Dendritic cell treated with granulocyte-macrophage colony-stimulating factor and Interleukin-4, amounts not matched to agents 40 ng/mL and 50 ng/mL, for 4 days (primary cell): ENCODE measurements at regions not wholly inside any gene's neighbourhood (a gene's known extent, or its start where the extent isn't known, plus 50 kb on each side); places are given as distances from the start of the nearest gene placed in this dataset.

Experiments used
- H3K27ac Mint-ChIP-seq: one replicate; pipeline ENCODE4 v1.8.0; 2022; ENCODE audit warnings: mild to moderate bottlenecking, mixed read lengths
- H3K27me3 Mint-ChIP-seq: one replicate; pipeline ENCODE4 v1.8.0; 2022; ENCODE audit warnings: mild to moderate bottlenecking, mixed read lengths
- H3K36me3 Mint-ChIP-seq: one replicate; pipeline ENCODE4 v1.8.0; 2022; ENCODE audit warnings: low read depth, mixed read lengths
- H3K4me1 Mint-ChIP-seq: one replicate; pipeline ENCODE4 v1.8.0; 2022; ENCODE audit warnings: low read depth, mixed read lengths
- H3K4me3 Mint-ChIP-seq: one replicate; pipeline ENCODE4 v1.8.0; 2022; ENCODE audit warnings: mild to moderate bottlenecking, moderate library complexity, mixed read lengths
- H3K9me3 Mint-ChIP-seq: one replicate; pipeline ENCODE4 v1.8.0; 2022; ENCODE audit warnings: mixed read lengths
- intact Hi-C: fragments of 100-400 bp; cut with micrococcal nuclease; formaldehyde crosslinking; loops from one replicate; pipeline ENCODE4 v1.15.0; 2022

- no peaks in the 10 kb centered on the region for H3K36me3 Mint-ChIP-seq
- no peaks in the 10 kb centered on the region for H3K4me1 Mint-ChIP-seq
- no peak overlapping the region for H3K4me3 Mint-ChIP-seq
- intact Hi-C loops, result no loop called here
- peaks cover 2% of the 10 kb centered on the region for H3K27me3 Mint-ChIP-seq
- no peaks in the 10 kb centered on the region for H3K9me3 Mint-ChIP-seq
- no peak overlapping the region for H3K27ac Mint-ChIP-seq
Observed at GRCh38 chr9:38272710-38273109, 119.8 kb upstream of the ALDH1B1 start.

DNA sequence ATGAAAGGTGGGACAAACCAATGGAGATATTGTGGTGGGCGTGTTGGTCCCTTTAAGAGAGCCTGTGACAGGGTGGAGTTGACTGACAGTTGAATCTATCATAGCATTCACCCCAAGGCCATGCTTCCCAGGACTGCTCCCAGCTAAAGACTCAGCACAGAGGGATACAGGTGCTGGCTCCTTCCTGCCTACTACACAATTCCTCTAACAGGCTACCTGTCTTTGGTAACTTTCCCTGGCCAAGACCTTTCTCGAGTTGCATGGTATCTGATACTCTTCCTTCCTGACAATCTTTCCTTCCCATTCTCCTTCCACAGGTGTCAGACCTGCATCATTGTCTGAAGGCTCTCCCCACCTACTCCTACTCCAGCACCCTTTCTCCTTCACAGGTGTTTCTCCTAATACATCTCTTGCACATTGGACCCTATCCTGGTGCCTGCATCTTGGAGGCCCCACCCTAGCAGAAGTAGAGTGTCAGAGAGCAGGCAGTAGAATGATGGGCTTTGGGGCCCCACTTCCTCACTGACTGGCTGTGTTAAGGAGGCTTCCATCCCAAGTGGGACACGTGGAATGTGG, 120.7 kb upstream of the ALDH1B1 start:
- Mint-ChIP-seq H3K9me3 (no peaks in the 10 kb centered on the region), H3K36me3 (no peaks in the 10 kb centered on the region), H3K27ac (no peak overlapping the region), H3K4me1 (no peaks in the 10 kb centered on the region), H3K4me3 (no peak overlapping the region), H3K27me3 (peaks cover 2% of the 10 kb centered on the region)
- intact Hi-C loops, result no loop called here

DNA sequence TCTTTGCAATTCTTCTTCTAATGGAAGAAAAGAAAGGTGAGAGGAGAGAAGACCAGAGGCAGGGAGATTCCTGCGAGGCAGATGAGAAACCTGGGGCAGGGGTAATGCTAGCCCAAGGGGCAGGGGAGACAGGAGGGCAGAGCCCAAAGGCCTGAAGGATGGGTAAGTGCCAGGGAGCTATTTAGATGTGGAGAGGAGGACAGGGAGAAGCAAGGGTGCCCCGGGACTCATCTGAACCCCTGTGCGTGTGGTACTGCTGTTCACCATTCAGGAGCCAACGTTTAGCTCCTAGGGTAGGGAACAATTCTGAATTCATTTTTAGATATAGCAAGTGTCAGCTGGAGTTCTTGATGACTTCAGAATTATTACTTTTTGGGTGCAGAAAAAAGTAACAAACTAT, 122.7 kb upstream of the ALDH1B1 start:
- Mint-ChIP-seq H3K36me3 (no peaks in the 10 kb centered on the region), H3K27me3 (peaks cover 3% of the 10 kb centered on the region), H3K4me3 (no peak overlapping the region), H3K27ac (no peak overlapping the region), H3K9me3 (peaks cover 18% of the 10 kb centered on the region), H3K4me1 (no peaks in the 10 kb centered on the region)
- intact Hi-C loops, result loop anchor here (10.0 kb wide), 1 partner anchor 355 kb away; no protein-coding TSS in a partner anchor

DNA sequence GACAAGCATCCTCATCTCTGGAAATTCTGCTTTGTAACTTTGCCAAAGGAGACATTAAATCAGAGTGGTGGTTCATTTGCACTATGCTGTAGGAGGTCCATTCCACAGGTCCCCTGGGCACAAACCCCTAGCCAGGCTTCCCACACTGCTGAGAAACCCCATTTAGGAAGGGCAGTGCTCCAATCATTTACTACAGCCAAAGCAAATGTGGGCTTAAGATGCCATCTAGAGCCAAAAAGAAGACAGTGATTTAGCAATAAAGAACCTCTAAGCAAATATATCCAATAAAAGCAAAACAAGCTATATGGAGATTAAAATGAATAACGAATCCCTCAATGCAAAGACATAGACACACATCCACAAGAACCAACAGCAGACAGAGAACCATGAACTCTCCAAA, 129.0 kb upstream of the ALDH1B1 start:
- peaks cover 2% of the 10 kb centered on the region for H3K27me3 Mint-ChIP-seq
- no peak overlapping the region for H3K27ac Mint-ChIP-seq
- peaks cover 30% of the 10 kb centered on the region for H3K9me3 Mint-ChIP-seq
- H3K4me3 Mint-ChIP-seq, result no peak overlapping the region
- no peaks in the 10 kb centered on the region for H3K4me1 Mint-ChIP-seq
- H3K36me3 Mint-ChIP-seq, result no peaks in the 10 kb centered on the region
- intact Hi-C loops, result loop anchor here (5.0 to 10.0 kb wide), 2 partner anchors 349 to 516 kb away; no protein-coding TSS in a partner anchor

GRCh38 chr9:38259519-38260218, 132.8 kb upstream of the ALDH1B1 start:
- peaks cover 1% of the 10 kb centered on the region for H3K27me3 Mint-ChIP-seq
- no peak overlapping the region for H3K4me3 Mint-ChIP-seq
- H3K27ac Mint-ChIP-seq, result no peak overlapping the region
- no peaks in the 10 kb centered on the region for H3K4me1 Mint-ChIP-seq
- peaks cover 12% of the 10 kb centered on the region for H3K9me3 Mint-ChIP-seq
- H3K36me3 Mint-ChIP-seq, result no peaks in the 10 kb centered on the region
- intact Hi-C loops, result loop anchor here (5.0 to 10.0 kb wide), 2 partner anchors 345 to 512 kb away; no protein-coding TSS in a partner anchor

DNA sequence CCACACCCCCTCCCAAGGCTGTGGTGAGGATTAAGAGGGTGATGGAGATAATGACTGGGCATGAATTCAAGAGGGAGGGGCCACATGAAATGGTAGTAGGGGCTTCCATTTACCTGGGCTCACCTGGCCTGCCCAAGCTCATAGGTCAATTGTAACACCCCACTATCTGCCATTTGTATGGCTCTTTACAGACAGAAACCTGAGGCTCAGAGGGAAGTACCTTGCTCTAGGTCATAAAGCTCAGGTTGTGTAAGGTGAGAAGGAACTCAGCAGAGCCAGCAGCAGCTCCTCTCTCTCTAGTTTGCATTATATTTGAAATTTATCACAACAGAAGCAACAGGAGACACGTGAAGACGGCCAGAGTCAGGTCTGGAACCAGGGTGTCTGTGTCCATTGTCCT, 133.4 kb upstream of the ALDH1B1 start:
- Mint-ChIP-seq H3K27ac (no peak overlapping the region), H3K4me3 (no peak overlapping the region), H3K27me3 (peaks cover 1% of the 10 kb centered on the region), H3K4me1 (no peaks in the 10 kb centered on the region), H3K36me3 (no peaks in the 10 kb centered on the region), H3K9me3 (peaks cover 7% of the 10 kb centered on the region)
- intact Hi-C loops, result no loop called here

DNA sequence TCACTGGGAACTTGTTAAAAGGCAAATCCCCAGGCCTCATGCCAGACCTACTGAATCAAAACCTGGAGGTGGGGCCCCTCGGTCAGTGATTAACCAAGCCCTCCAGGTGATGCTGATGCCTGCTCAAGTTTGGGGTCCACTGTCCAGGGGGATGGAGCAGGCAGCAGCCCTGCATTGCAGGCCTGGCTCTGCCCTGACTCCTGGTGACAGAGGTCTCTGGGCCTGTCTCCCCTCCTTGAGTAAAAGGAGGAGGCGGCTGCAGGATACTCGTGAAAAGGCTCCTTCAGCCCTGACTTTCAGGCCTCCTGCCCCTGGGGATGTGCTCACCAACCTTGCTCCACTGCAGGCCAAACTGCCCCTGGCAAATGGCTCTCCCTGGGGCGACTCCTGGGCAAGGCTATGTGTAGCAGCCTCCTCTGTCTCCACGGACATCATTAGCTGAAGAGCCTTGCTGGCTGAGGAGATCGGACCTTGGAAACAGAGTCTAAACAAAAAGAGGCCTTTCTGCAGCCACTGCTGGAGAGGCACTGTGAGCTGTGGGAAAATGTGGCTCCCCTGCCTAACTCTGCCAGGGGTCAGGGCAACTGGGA, 134.8 kb upstream of the ALDH1B1 start:
- no peak overlapping the region for H3K27ac Mint-ChIP-seq
- peaks cover 1% of the 10 kb centered on the region for H3K27me3 Mint-ChIP-seq
- intact Hi-C loops, result no loop called here
- H3K36me3 Mint-ChIP-seq, result no peaks in the 10 kb centered on the region
- no peak overlapping the region for H3K4me3 Mint-ChIP-seq
- no peaks in the 10 kb centered on the region for H3K4me1 Mint-ChIP-seq
- no peaks in the 10 kb centered on the region for H3K9me3 Mint-ChIP-seq

GRCh38 chr9:38256461-38256860, 136.0 kb upstream of the ALDH1B1 start:
- Mint-ChIP-seq H3K36me3 (no peaks in the 10 kb centered on the region), H3K27ac (no peak overlapping the region), H3K4me3 (no peak overlapping the region), H3K4me1 (no peaks in the 10 kb centered on the region), H3K27me3 (peaks cover 1% of the 10 kb centered on the region), H3K9me3 (no peaks in the 10 kb centered on the region)
- intact Hi-C loops, result no loop called here

DNA sequence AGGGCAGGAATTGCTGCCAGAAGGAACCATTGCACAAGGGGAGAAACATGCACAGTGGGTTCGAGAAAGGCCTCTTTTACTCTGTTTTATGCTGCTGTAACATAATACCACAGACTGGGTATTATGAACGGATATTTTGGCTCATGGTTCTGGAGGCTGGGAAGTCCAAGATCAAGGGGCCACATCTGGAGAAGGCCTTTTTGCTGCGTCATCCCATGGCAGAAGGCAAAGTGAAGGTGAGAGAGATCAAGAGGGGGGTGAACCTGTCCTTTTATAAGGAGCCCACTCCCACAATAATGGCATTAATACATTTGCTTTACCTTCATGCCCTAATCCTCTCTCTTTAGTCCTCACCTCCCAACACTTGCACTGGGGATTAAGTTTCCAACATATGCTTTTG, 136.9 kb upstream of the ALDH1B1 start:
- Mint-ChIP-seq H3K27ac (no peak overlapping the region), H3K4me1 (no peaks in the 10 kb centered on the region), H3K36me3 (no peaks in the 10 kb centered on the region), H3K9me3 (no peaks in the 10 kb centered on the region), H3K27me3 (peaks cover 1% of the 10 kb centered on the region), H3K4me3 (no peak overlapping the region)
- intact Hi-C loops, result no loop called here

GRCh38 chr9:38254756-38255155, 137.7 kb upstream of the ALDH1B1 start:
- intact Hi-C loops, result no loop called here

DNA sequence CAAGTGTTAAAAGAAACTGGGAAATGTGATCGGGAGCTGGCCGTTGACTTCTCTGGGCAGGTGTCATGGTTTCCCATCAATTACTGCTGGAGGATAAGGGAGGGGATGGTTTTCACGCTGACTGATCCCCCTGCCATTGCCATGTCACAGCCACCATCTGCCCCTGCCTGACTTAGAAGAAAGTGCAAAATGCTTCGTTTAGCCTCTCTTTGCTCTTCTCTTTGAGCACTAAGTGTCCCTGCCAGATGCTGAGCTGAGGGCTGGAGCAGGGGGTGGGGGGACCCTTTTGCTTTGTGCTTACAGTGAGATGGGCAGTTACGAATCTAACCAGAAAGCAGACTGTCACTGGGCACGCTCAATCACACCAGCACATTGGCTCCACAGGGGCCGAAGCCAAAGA, 138.4 kb upstream of the ALDH1B1 start:
- Mint-ChIP-seq H3K4me3 (no peak overlapping the region), H3K27ac (no peak overlapping the region), H3K4me1 (no peaks in the 10 kb centered on the region), H3K27me3 (no peaks in the 10 kb centered on the region), H3K36me3 (no peaks in the 10 kb centered on the region), H3K9me3 (no peaks in the 10 kb centered on the region)
- intact Hi-C loops, result no loop called here

More at GRCh38 chr9:38254756-38255155, 137.7 kb upstream of the ALDH1B1 start:
- Mint-ChIP-seq H3K9me3 (no peaks in the 10 kb centered on the region), H3K36me3 (no peaks in the 10 kb centered on the region), H3K4me1 (no peaks in the 10 kb centered on the region), H3K4me3 (no peak overlapping the region), H3K27me3 (no peaks in the 10 kb centered on the region), H3K27ac (no peak overlapping the region)

DNA sequence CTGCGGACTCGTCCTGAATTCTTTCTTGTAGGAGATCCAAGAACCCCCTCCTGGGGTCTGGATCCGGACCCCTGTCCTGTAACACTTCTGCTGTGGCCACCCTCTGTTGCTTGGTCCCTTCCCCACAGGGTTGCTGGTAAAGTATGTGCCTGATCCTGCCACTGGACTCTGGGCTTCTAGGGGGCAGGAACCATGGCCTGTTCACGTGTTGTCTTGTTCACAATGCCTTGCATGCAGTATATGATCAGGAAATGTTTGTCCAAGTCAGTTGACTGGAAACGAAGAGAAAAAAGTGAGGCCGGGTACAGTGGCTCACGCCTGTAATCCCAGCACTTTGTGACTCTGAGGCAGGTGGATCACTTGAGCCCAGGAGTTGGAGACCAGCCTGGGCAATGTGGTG, 139.3 kb upstream of the ALDH1B1 start:
- Mint-ChIP-seq H3K4me3 (no peak overlapping the region), H3K27me3 (no peaks in the 10 kb centered on the region), H3K4me1 (no peaks in the 10 kb centered on the region), H3K36me3 (no peaks in the 10 kb centered on the region), H3K9me3 (no peaks in the 10 kb centered on the region), H3K27ac (no peak overlapping the region)
- intact Hi-C loops, result no loop called here

GRCh38 chr9:38251036-38251860, 141.3 kb upstream of the ALDH1B1 start:
- H3K27ac Mint-ChIP-seq, result no peak overlapping the region
- intact Hi-C loops, result no loop called here
- no peaks in the 10 kb centered on the region for H3K9me3 Mint-ChIP-seq
- H3K27me3 Mint-ChIP-seq, result no peaks in the 10 kb centered on the region
- no peak overlapping the region for H3K4me3 Mint-ChIP-seq
- H3K4me1 Mint-ChIP-seq, result no peaks in the 10 kb centered on the region
- no peaks in the 10 kb centered on the region for H3K36me3 Mint-ChIP-seq
